Body of pancreas (tissue), 4 donors: ENCODE measurements at regions not wholly inside any gene's neighbourhood (a gene's known extent, or its start where the extent isn't known, plus 50 kb on each side); places are given as distances from the start of the nearest gene placed in this dataset.

Experiments used
- ATAC-seq: fragments of 150-250 bp; one replicate; pipeline ENCODE4 v1.9.1; 2016
- DNase-seq, 4 donors: peaks; one replicate each; pipeline ENCODE4 v3.0.0-alpha.2; 2019
- H3K27ac ChIP-seq, 4 donors: fragments of 200-600 bp; sonication (generic); 1 replicate in 3 of 4; 2 replicates in 1 of 4; pipeline versions ENCODE4 v1.5.1 to v1.6.1; 2016 to 2019; ENCODE audit warnings: mild to moderate bottlenecking in 1 of 4, mixed read lengths in 1 of 4, moderate library complexity in 1 of 4
- H3K27me3 ChIP-seq, 2 donors: fragments of 200-600 bp; sonication (generic); one replicate each; pipeline ENCODE4 v1.6.0; 2016; ENCODE audit warnings: mild to moderate bottlenecking in 1 of 2
- H3K36me3 ChIP-seq, 2 donors: fragments of 200-600 bp; sonication (generic); replicated peaks in 1 of 2; 2 replicates each; pipeline ENCODE4 v1.5.1; 2016; ENCODE audit warnings: low read depth in 2 of 2; ENCODE audit not compliant: insufficient read depth in 1 of 2
- H3K4me1 ChIP-seq: fragments of 200-600 bp; sonication (generic); one replicate; pipeline ENCODE4 v1.6.0; 2016
- H3K4me3 ChIP-seq, 2 donors: fragments of 200-600 bp; sonication (generic); 1 replicate in 1 of 2; 2 replicates in 1 of 2; pipeline ENCODE4 v1.5.1; 2016 to 2019
- H3K9me3 ChIP-seq, 3 donors: fragments of 200-600 bp; sonication (generic); 1 replicate in 2 of 3; 2 replicates in 1 of 3; pipeline ENCODE4 v1.5.1; 2016
- CTCF ChIP-seq, 7 experiments: fragments of 450-650 bp in 4 of 7; fragments of 200-600 bp in 3 of 7; sonication (generic) in 3 of 7; IDR thresholded peaks; one replicate each; pipeline ENCODE4 v1.5.1; 2016 to 2019; ENCODE audit warnings: antibody characterized with exemption in 7 of 7
- POLR2A ChIP-seq, 3 donors: fragments of 450-650 bp; IDR thresholded peaks; one replicate each; pipeline ENCODE4 v1.6.1; 2016; ENCODE audit warnings: antibody characterized with exemption in 3 of 3, mild to moderate bottlenecking in 2 of 3
- WGBS, 2 donors: methylation state at CpG; one replicate each; pipeline ENCODE4 v1.1.5; 2017; 5-methylcytosine and 5-hydroxymethylcytosine counted together
- intact Hi-C: fragments of 100-400 bp; cut with DNase I; formaldehyde crosslinking; loops from one replicate; pipeline ENCODE4 v1.15.1; 2023

- no peaks in the 10 kb centered on the region for H3K9me3 ChIP-seq
- TF ChIP-seq POLR2A (IDR thresholded peaks at IDR 0.05) (no peak), CTCF (IDR thresholded peaks at IDR 0.05) (no peak)
- H3K27ac ChIP-seq = no peak overlapping the region
- H3K4me3 ChIP-seq = no peak overlapping the region
- 93 to 100% methylated on average over 1 of the region's 1 CpG for WGBS, 2 donors
- DNase-seq = no peak
- H3K36me3 ChIP-seq = no peaks in the 10 kb centered on the region
- H3K27me3 ChIP-seq = no peaks in the 10 kb centered on the region
- no peaks in the 10 kb centered on the region for H3K4me1 ChIP-seq
- intact Hi-C loops = no loop called here
- ATAC-seq = no peak
Measured at GRCh38 chr2:6024784-6025183, 332.6 kb downstream of the SOX11 start.

- Histone ChIP-seq H3K9me3 (no peaks in the 10 kb centered on the region), H3K4me1 (no peaks in the 10 kb centered on the region), H3K4me3 (no peak overlapping the region), H3K36me3 (no peaks in the 10 kb centered on the region), H3K27me3 (no peaks in the 10 kb centered on the region), H3K27ac (no peak overlapping the region)
- ATAC-seq (no peak), DNase-seq (no peak)
- intact Hi-C loops = no loop called here
- TF ChIP-seq CTCF (IDR thresholded peaks at IDR 0.05) = no peak
- no peak for TF ChIP-seq POLR2A (IDR thresholded peaks at IDR 0.05)
- WGBS, 2 donors = 82 to 83% methylated on average over 6 of the region's 6 CpGs
Measured at GRCh38 chr2:6025391-6025790, 333.2 kb downstream of the SOX11 start.

- no peak for TF ChIP-seq POLR2A (IDR thresholded peaks at IDR 0.05)
- TF ChIP-seq CTCF (IDR thresholded peaks at IDR 0.05) = no peak
- no peaks in the 10 kb centered on the region for H3K27me3 ChIP-seq
- H3K9me3 ChIP-seq = no peaks in the 10 kb centered on the region
- ATAC-seq = no peak
- intact Hi-C loops = no loop called here
- H3K36me3 ChIP-seq = no peaks in the 10 kb centered on the region
- no peak overlapping the region for H3K27ac ChIP-seq
- DNase-seq = no peak
- no peaks in the 10 kb centered on the region for H3K4me1 ChIP-seq
- no peak overlapping the region for H3K4me3 ChIP-seq
Measured at GRCh38 chr2:6027066-6027465, 334.9 kb downstream of the SOX11 start.

GRCh38 chr2:6031200-6031867 lies 339.1 kb downstream of the SOX11 start:
- Histone ChIP-seq H3K27me3 (no peaks in the 10 kb centered on the region), H3K27ac (no peak overlapping the region), H3K4me3 (no peak overlapping the region), H3K4me1 (no peaks in the 10 kb centered on the region), H3K9me3 (no peaks in the 10 kb centered on the region), H3K36me3 (no peaks in the 10 kb centered on the region)
- no peak for TF ChIP-seq CTCF (IDR thresholded peaks at IDR 0.05)
- TF ChIP-seq POLR2A (IDR thresholded peaks at IDR 0.05) = no peak
- ATAC-seq = no peak
- DNase-seq = no peak
- 66% methylated on average over 5 of the region's 5 CpGs for WGBS, 2 donors
- intact Hi-C loops = no loop called here

GRCh38 chr2:6036211-6036610 lies 344.0 kb downstream of the SOX11 start:
- Histone ChIP-seq H3K9me3 (no peaks in the 10 kb centered on the region), H3K4me3 (no peak overlapping the region), H3K4me1 (no peaks in the 10 kb centered on the region), H3K27me3 (no peaks in the 10 kb centered on the region), H3K27ac (no peak overlapping the region), H3K36me3 (no peaks in the 10 kb centered on the region)
- no peak for DNase-seq
- no peak for ATAC-seq
- WGBS, 2 donors = 56 to 72% methylated on average over 4 of the region's 4 CpGs
- intact Hi-C loops = no loop called here
- no peak for TF ChIP-seq CTCF (IDR thresholded peaks at IDR 0.05)
- TF ChIP-seq POLR2A (IDR thresholded peaks at IDR 0.05) = no peak
